GM12891 (cell line): ENCODE measurements at regions not wholly inside any gene's neighbourhood (a gene's known extent, or its start where the extent isn't known, plus 50 kb on each side); places are given as distances from the start of the nearest gene placed in this dataset.

ENCODE experiments used
- DNase-seq: peaks from one replicate; pipeline ENCODE4 v3.0.0; 2011; ENCODE audit warnings: low spot score; ENCODE audit not compliant: insufficient read length
- FAIRE-seq: peaks from 2 replicates; lab custom pipeline; 2011; peaks lifted over from hg19 to GRCh38; lab: Jason Lieb, UNC
- PAX5 ChIP-seq: IDR thresholded peaks from 2 replicates; pipeline ENCODE4 v1.6.1; 2011; ENCODE audit warnings: low read length, moderate library complexity, mild to moderate bottlenecking; ENCODE audit not compliant: insufficient read depth, severe bottlenecking
- POLR2A ChIP-seq: IDR thresholded peaks from 2 replicates; pipeline ENCODE4 v1.6.1; 2011; ENCODE audit warnings: low read depth, low read length, control low read depth
- POLR2AphosphoS5 ChIP-seq: IDR thresholded peaks from 2 replicates; pipeline ENCODE4 v1.6.1; 2011; ENCODE audit warnings: low read depth, low read length, control low read depth
- POU2F2 ChIP-seq: IDR thresholded peaks from 2 replicates; pipeline ENCODE4 v1.6.1; 2011; ENCODE audit warnings: low read depth, mild to moderate bottlenecking, control low read depth, low read length, moderate library complexity
- SPI1 ChIP-seq: IDR thresholded peaks from 2 replicates; pipeline ENCODE4 v1.6.1; 2011; ENCODE audit warnings: low read depth, low read length, control low read depth
- TAF1 ChIP-seq: IDR thresholded peaks from 2 replicates; pipeline ENCODE4 v1.6.1; 2011; ENCODE audit warnings: low read depth, low read length, control low read depth

- no peak for TF ChIP-seq POU2F2
- no peak for TF ChIP-seq POLR2A
- TF ChIP-seq SPI1 = no peak
- TF ChIP-seq TAF1 = no peak
- TF ChIP-seq POLR2AphosphoS5 = no peak
- no peak for TF ChIP-seq PAX5
- DNase-seq (no peak), FAIRE-seq (no peak)
Observed at GRCh38 chr7:45399069-45399468, 175.1 kb upstream of the ADCY1 start.

- FAIRE-seq (no peak), DNase-seq (no peak)
- TF ChIP-seq SPI1 = no peak
- TF ChIP-seq PAX5 = no peak
- TF ChIP-seq POLR2A = no peak
- TF ChIP-seq POLR2AphosphoS5 = no peak
- no peak for TF ChIP-seq TAF1
- no peak for TF ChIP-seq POU2F2
Observed at GRCh38 chr7:45400680-45401079, 173.5 kb upstream of the ADCY1 start.

- no peak for DNase-seq
- FAIRE-seq = no peak
- TF ChIP-seq POLR2A (no peak), POU2F2 (no peak), POLR2AphosphoS5 (no peak), SPI1 (no peak), TAF1 (no peak), PAX5 (no peak)
Observed at GRCh38 chr7:45401155-45401554, 173.0 kb upstream of the ADCY1 start.

- TF ChIP-seq PAX5 (no peak), TAF1 (no peak), POLR2A (no peak), POU2F2 (no peak), SPI1 (no peak), POLR2AphosphoS5 (no peak)
- no peak for FAIRE-seq
- DNase-seq = no peak
Observed at GRCh38 chr7:45401851-45402250, 172.3 kb upstream of the ADCY1 start.

GRCh38 chr7:45402480-45403218 lies 171.5 kb upstream of the ADCY1 start:
- DNase-seq = no peak
- TF ChIP-seq PAX5 = no peak
- TF ChIP-seq SPI1 = no peak
- no peak for TF ChIP-seq POLR2A
- no peak for TF ChIP-seq POU2F2
- TF ChIP-seq TAF1 = no peak
- TF ChIP-seq POLR2AphosphoS5 = no peak
- no peak for FAIRE-seq

- FAIRE-seq (no peak), DNase-seq (no peak)
- no peak for TF ChIP-seq PAX5
- no peak for TF ChIP-seq POLR2A
- TF ChIP-seq POU2F2 = no peak
- TF ChIP-seq TAF1 = no peak
- TF ChIP-seq SPI1 = no peak
- no peak for TF ChIP-seq POLR2AphosphoS5
Observed at GRCh38 chr7:45404622-45405021, 169.5 kb upstream of the ADCY1 start.

GRCh38 chr7:45407730-45408408 lies 166.3 kb upstream of the ADCY1 start:
- TF ChIP-seq POLR2AphosphoS5 = no peak
- TF ChIP-seq POU2F2 = no peak
- DNase-seq (no peak), FAIRE-seq (no peak)

- DNase-seq (no peak), FAIRE-seq (no peak)
- TF ChIP-seq POLR2A (no peak), POLR2AphosphoS5 (no peak), PAX5 (no peak), SPI1 (no peak), POU2F2 (no peak), TAF1 (no peak)
Observed at GRCh38 chr7:45408409-45408737, 165.8 kb upstream of the ADCY1 start.

GRCh38 chr7:45410893-45411292 lies 163.3 kb upstream of the ADCY1 start:
- TF ChIP-seq POLR2A = no peak
- no peak for TF ChIP-seq TAF1
- no peak for TF ChIP-seq POLR2AphosphoS5
- no peak for TF ChIP-seq POU2F2

GRCh38 chr7:45413419-45413818 lies 160.7 kb upstream of the ADCY1 start:
- TF ChIP-seq POU2F2 (no peak), SPI1 (no peak), POLR2A (no peak), POLR2AphosphoS5 (no peak), PAX5 (no peak), TAF1 (no peak)
- FAIRE-seq (no peak), DNase-seq (no peak)

More at GRCh38 chr7:45410893-45411292, 163.3 kb upstream of the ADCY1 start:
- no peak for DNase-seq
- no peak for FAIRE-seq
